ENCODE measurements at regions not wholly inside any gene's neighbourhood (a gene's known extent, or its start where the extent isn't known, plus 50 kb on each side); places are given as distances from the start of the nearest gene placed in this dataset.

GRCh38 chr2:195392446-195393336 lies 264.3 kb upstream of the SLC39A10 start:
- no peak for TF ChIP-seq CTCF (IDR thresholded peaks at IDR 0.05)
- Mint-ChIP-seq H3K27me3 (ENCODE audit: unreplicated experiment) (peaks cover 23% of the 10 kb centered on the region), H3K4me3 (ENCODE audit: unreplicated experiment) (no peak overlapping the region), H3K27ac (ENCODE audit: unreplicated experiment) (no peak overlapping the region), H3K36me3 (ENCODE audit: unreplicated experiment) (no peaks in the 10 kb centered on the region), H3K9me3 (ENCODE audit: unreplicated experiment) (no peaks in the 10 kb centered on the region), H3K4me1 (ENCODE audit: unreplicated experiment) (no peaks in the 10 kb centered on the region)
- no peak for DNase-seq (ENCODE audit: extremely low spot score, unreplicated experiment)

GRCh38 chr2:195390686-195391321 lies 266.2 kb upstream of the SLC39A10 start:
- no peak for TF ChIP-seq CTCF (IDR thresholded peaks at IDR 0.05)

GRCh38 chr2:195388028-195388427 lies 269.0 kb upstream of the SLC39A10 start:
- no peaks in the 10 kb centered on the region for H3K4me1 Mint-ChIP-seq (ENCODE audit: unreplicated experiment)
- no peaks in the 10 kb centered on the region for H3K36me3 Mint-ChIP-seq (ENCODE audit: unreplicated experiment)
- H3K27me3 Mint-ChIP-seq (ENCODE audit: unreplicated experiment), result peaks cover 13% of the 10 kb centered on the region
- no peak overlapping the region for H3K27ac Mint-ChIP-seq (ENCODE audit: unreplicated experiment)
- no peak for DNase-seq (ENCODE audit: extremely low spot score, unreplicated experiment)
- no peak overlapping the region for H3K4me3 Mint-ChIP-seq (ENCODE audit: unreplicated experiment)
- TF ChIP-seq CTCF (IDR thresholded peaks at IDR 0.05), result no peak
- no peaks in the 10 kb centered on the region for H3K9me3 Mint-ChIP-seq (ENCODE audit: unreplicated experiment)

More at GRCh38 chr2:195390686-195391321, 266.2 kb upstream of the SLC39A10 start:
- Mint-ChIP-seq H3K27me3 (ENCODE audit: unreplicated experiment) (peaks cover 22% of the 10 kb centered on the region), H3K4me3 (ENCODE audit: unreplicated experiment) (no peak overlapping the region), H3K4me1 (ENCODE audit: unreplicated experiment) (no peaks in the 10 kb centered on the region), H3K36me3 (ENCODE audit: unreplicated experiment) (no peaks in the 10 kb centered on the region), H3K27ac (ENCODE audit: unreplicated experiment) (no peak overlapping the region), H3K9me3 (ENCODE audit: unreplicated experiment) (no peaks in the 10 kb centered on the region)
- DNase-seq (ENCODE audit: extremely low spot score, unreplicated experiment), result no peak

- H3K4me1 Mint-ChIP-seq (ENCODE audit: unreplicated experiment), result no peaks in the 10 kb centered on the region
- no peaks in the 10 kb centered on the region for H3K9me3 Mint-ChIP-seq (ENCODE audit: unreplicated experiment)
- no peak overlapping the region for H3K27ac Mint-ChIP-seq (ENCODE audit: unreplicated experiment)
- H3K4me3 Mint-ChIP-seq (ENCODE audit: unreplicated experiment), result no peak overlapping the region
- no peak for TF ChIP-seq CTCF (IDR thresholded peaks at IDR 0.05)
- no peaks in the 10 kb centered on the region for H3K36me3 Mint-ChIP-seq (ENCODE audit: unreplicated experiment)
- no peak for DNase-seq (ENCODE audit: extremely low spot score, unreplicated experiment)
- H3K27me3 Mint-ChIP-seq (ENCODE audit: unreplicated experiment), result peaks cover 6% of the 10 kb centered on the region
Observed at GRCh38 chr2:195382186-195382585, 274.8 kb upstream of the SLC39A10 start.

Data from osteocyte (in vitro differentiated cells).